Stimulated activated CD4-positive, alpha-beta T cell treated with anti-CD3 and anti-CD28 coated beads, Interleukin-4, amount 100 ng/mL, for 24 hours (primary cell): ENCODE measurements at regions not wholly inside any gene's neighbourhood (a gene's known extent, or its start where the extent isn't known, plus 50 kb on each side); places are given as distances from the start of the nearest gene placed in this dataset.
A peak's percentile ranks its signal among the peaks of the same experiment; 100 is the strongest.
"Not testable (repeated sequence)": the region's sequence is repeated elsewhere in the genome, so short reads cannot be mapped to it uniquely, and the experiment has no call there.

Experiments used
- DNase-seq: peaks from one replicate; pipeline ENCODE4 v3.0.0-alpha.2; 2020

GRCh38 chr3:18593231-18593630 lies 168.1 kb upstream of the SATB1 start:
- DNase-seq: no peak

DNA sequence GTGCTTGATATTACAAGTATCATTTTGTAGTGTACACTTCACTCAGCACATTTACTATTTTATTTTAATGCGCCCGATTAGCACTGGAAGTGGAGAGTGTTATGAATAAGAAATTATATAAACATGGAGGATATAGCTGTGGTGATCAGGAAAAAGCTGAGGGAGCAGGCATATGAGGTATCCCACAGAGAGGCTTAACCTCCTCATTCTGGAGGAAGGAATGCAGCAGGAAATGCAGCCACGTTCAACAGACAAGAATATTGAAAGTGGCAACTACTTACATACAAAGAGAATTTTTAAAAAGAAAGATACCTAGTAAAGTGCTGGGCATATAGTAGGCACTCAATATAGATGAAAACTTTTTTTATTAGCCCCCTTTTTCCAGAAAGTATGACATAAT lies 166.0 kb upstream of the SATB1 start:
- DNase-seq: no peak

- DNase-seq: no peak
Observed at GRCh38 chr3:18586076-18586475, 160.9 kb upstream of the SATB1 start.

GRCh38 chr3:18585004-18585968 lies 160.1 kb upstream of the SATB1 start:
- DNase-seq: no peak

DNA sequence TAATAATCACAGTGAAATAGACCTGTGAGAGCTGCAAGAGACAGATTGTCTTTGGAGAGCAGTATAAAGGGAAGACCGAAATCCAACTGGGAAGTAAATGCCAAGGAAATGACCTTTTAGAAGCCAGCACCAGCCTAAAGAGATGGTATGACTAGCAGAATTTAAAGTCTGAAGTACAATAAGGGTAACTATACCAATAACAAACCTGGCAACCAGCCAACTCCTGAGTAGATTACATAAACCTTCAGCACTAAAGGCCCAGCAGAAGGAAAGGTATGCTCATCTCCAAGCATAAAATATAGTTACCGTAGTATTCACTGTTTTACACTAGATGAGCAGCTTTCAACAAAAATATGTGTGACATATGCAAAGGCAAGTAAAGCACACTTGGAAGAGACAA lies 155.1 kb upstream of the SATB1 start:
- DNase-seq: no peak

GRCh38 chr3:18579661-18580060 lies 154.5 kb upstream of the SATB1 start:
- DNase-seq: no peak

DNA sequence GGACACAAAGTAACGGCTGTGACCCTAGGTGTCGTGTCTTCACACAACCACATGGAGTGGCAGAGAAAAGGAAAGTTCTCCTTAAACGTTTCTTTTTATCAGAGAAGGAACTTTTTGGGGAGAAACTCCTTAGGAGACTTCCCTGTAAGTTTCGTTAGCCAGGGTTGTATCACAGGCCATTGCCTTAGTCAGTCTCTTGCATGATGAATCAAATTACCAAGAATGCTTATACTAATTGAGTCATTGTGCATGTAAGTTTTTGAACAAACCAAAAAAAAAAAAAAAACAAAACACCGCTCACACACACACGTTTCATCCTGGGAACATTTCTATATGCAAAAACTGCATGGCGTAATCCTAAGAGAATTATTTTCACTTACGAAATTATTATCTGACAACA lies 150.4 kb upstream of the SATB1 start:
- DNase-seq: no peak

GRCh38 chr3:18572809-18573208 lies 147.7 kb upstream of the SATB1 start:
- no peak for DNase-seq

- DNase-seq: no peak
Observed at GRCh38 chr3:18567293-18567692, 142.2 kb upstream of the SATB1 start.

DNA sequence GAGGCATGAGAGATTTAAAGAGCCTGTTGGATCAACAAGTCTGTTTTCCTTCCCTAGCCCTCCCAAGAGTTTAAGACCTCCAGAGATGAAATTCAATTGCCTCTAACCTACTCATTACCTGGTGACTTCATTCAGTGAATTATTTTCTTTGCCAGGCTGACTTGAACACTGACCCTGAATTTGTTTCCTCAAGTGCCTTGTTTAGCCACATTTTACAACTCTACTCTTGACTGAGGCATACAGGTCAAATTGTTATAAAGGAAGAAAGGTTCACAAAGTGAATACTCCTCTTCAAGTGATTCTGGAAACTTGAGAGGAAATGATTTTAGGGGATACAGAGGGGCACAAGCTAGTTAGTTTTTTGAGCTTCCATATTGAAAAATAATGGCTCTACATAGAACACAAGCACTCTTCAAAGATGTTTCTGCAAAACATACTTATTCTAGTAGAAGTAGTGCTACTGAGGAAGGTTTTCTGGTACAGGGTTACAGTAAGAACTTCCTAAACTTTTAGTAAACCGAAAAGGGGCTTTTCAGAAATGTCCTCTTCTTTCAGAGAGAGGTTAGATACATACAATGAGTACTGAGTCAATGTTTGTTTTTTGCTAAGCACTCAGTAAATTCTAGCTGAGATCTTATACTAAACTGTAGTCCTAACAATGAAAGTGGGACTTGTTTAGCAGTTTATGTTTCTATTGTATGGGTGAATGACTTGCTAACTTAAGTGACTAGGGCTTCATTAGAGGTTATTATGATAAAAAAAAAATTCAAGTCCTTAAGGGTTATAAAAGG lies 137.4 kb upstream of the SATB1 start:
- no peak for DNase-seq

DNA sequence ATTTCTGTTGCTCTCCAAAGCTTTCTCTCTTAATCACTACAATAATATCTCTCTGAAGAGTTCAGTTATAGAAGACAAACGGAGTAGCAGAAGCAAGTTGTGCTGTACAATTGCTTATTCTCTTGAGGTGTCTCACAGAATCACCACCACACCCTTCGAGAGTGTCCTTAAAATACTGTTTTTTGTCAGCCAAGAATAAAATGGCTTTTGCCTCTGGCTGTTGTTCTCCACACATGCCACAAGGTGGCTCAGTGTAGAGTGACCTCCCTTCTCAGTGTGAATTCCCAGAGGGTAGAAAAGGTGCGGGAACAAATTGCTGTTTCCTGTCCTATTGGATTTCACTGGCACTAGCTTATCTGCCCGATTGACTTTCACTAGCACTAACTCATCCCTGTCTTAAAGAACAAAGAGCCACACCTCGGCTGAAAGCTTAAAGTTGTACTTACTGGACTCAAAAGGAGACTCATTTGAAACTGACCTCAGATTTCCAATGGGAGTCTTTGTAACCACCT lies 134.2 kb upstream of the SATB1 start:
- peak; percentile 39 for DNase-seq

DNA sequence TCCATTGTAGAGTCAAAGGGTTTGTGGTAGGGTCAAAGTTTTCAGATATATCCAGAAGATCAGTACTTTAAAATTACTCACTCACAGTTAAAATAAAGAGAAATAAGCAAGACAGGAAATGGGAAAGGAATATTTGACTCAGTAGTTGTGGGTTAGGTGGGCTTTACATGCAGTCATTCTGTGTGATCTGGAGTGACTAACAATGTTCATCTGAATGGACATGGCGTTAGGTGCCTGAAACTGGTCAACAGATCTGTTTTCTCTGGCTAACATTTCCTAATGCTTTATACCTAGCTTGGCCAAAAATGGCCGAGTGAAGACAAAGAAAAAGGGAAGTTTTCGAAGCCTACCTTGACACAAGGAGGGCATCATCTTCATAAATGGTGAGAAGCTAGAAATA lies 133.4 kb upstream of the SATB1 start:
- DNase-seq: no peak

- no peak for DNase-seq
Observed at GRCh38 chr3:18557216-18557615, 132.1 kb upstream of the SATB1 start.

DNA sequence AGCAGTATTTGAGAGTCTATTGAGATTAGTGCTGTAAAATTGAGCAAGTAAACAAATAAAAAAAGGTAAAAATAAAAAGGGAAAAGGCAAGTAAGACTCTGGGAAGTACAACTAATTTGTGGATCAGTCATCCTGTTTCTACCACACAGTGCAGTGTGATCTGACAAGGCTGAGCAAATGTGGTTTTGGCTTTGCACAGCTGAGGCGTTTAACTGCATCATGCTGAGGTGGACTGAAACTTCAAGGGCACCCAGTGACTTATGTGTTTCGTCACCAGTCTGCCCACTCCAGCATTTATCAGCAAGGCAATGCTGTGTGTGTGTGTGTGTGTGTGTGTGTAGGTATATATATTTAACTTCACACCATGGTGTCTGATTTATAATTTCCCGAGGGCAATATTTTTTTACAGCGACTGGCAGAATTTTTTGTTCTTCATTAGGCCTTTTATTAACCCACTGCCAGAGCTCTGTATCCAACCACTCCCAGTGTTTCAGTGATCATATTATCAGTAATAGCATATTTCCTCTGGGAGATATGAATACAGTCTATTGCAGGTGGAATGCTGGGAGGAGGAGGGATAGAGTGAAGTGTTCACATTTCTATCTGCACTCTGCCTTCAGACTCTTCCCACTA lies 131.5 kb upstream of the SATB1 start:
- peak; percentile 86 for DNase-seq

- DNase-seq: peak; percentile 53
Observed at GRCh38 chr3:18556001-18556408, 130.9 kb upstream of the SATB1 start.

GRCh38 chr3:18552579-18553105 lies 127.5 kb upstream of the SATB1 start:
- not testable (repeated sequence) for DNase-seq

GRCh38 chr3:18546632-18547031 lies 121.5 kb upstream of the SATB1 start:
- DNase-seq: no peak

DNA sequence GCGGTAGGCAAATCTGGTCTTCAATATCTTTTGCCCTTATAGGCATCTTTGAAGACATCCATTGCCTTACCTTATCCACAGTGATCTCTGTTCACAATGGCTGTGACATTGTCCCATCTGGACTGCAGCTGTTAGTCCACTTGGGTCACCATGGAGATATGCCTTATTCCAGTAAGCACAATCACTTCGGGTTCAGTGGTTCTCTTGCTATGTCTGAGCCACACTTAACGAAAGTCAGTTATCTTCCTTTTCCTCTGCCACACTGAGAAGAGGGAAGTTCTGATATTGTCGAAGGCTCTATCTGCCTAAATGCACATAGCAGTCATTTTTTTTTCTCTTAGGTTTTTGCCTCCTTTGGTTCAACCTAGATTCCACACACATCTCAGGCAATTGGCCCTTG lies 119.0 kb upstream of the SATB1 start:
- DNase-seq: no peak

DNA sequence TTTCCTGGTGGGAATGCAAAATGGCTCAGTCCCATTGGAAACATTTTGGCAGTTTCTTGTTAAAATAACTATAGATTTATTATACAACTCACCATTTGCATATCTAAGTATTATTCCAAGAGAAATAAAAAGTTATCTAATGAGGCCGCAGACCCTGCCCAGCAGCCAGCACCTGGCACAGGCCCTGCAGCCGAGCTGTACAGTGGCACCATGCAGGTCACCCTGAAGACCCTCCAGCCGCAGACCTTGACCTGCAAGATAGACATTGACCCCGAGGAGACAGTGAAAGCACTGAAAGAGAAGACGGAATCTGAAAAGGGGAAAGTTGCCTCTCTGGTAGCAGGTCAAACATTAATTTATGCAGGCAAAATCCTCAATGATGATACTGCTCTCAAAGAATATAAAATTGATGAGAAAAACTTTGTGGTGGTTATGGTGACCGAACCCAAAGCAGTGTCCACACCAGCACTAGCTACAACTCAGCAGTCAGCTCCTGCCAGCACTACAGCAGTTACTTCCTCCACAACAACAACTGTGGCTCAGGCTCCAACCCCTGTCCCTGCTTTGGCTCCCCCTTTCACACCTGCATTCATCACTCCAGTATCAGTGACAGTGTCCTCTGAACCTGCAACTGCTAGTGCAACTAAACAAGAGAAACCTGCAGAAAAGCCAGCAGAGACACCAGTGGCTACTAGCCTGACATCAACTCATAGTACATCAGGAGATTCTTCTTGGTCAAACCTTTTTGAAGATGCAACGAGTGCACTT lies 113.5 kb upstream of the SATB1 start:
- no peak for DNase-seq

- no peak for DNase-seq
Observed at GRCh38 chr3:18533039-18533438, 107.9 kb upstream of the SATB1 start.

GRCh38 chr3:18531662-18532061 lies 106.5 kb upstream of the SATB1 start:
- no peak for DNase-seq

DNA sequence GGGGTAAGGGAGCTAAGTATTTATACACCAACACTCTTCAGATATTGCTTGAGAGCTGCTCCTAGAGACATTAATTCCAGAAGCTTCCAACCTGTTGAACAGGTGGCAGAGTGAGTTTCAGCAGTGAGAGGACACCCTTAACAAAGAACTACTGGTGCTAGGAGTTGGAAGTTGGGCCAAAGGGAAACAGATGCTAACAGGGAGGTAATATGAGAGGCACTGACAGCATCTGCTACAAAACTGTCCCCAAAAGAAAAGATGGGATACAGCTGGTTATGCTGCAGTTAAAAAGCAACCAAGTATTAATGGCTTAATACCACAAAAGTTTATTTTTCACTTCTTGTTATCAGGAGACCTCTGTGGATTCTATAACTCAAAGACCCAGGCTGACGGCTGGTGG lies 104.5 kb upstream of the SATB1 start:
- DNase-seq: no peak
